Thyroid gland (tissue), 4 donors: ENCODE measurements at regions not wholly inside any gene's neighbourhood (a gene's known extent, or its start where the extent isn't known, plus 50 kb on each side); places are given as distances from the start of the nearest gene placed in this dataset.

Source experiments
- DNase-seq, 2 donors: peaks; one replicate each; pipeline ENCODE4 v3.0.0-alpha.2; 2019
- H3K27ac ChIP-seq, 3 donors: fragments of 200-600 bp; sonication (generic); 1 replicate in 2 of 3; 2 replicates in 1 of 3; pipeline ENCODE4 v1.5.1; 2016 to 2019; ENCODE audit warnings: mild to moderate bottlenecking in 1 of 3, moderate library complexity in 1 of 3
- H3K27me3 ChIP-seq: fragments of 200-600 bp; sonication (generic); one replicate; pipeline ENCODE4 v1.5.1; 2019
- H3K36me3 ChIP-seq, 2 donors: fragments of 200-600 bp; sonication (generic); one replicate each; pipeline ENCODE4 v1.5.1; 2016 to 2019
- H3K4me1 ChIP-seq, 2 donors: fragments of 200-600 bp; sonication (generic); one replicate each; pipeline ENCODE4 v1.5.1; 2017 to 2019
- H3K4me3 ChIP-seq, 3 donors: fragments of 200-600 bp; sonication (generic); replicated peaks in 1 of 3; 1 replicate in 2 of 3; 2 replicates in 1 of 3; pipeline ENCODE4 v1.5.1; 2016; ENCODE audit warnings: mild to moderate bottlenecking in 1 of 3
- H3K9me3 ChIP-seq: fragments of 200-600 bp; sonication (generic); one replicate; pipeline ENCODE4 v1.5.1; 2017
- POLR2A ChIP-seq, 2 donors: fragments of 450-650 bp; IDR thresholded peaks; one replicate each; pipeline ENCODE4 v1.6.1; 2017; ENCODE audit warnings: antibody characterized with exemption in 2 of 2, mild to moderate bottlenecking in 2 of 2, moderate library complexity in 1 of 2
- WGBS, 2 donors: methylation state at CpG; one replicate each; pipeline ENCODE4 v1.1.5; 2017; 5-methylcytosine and 5-hydroxymethylcytosine counted together
- intact Hi-C: fragments of 100-400 bp; cut with DNase I; formaldehyde crosslinking; loops from one replicate; pipeline ENCODE4 v1.15.1; 2023
- TF ChIP-seq, protein P1 (sequence below), 6 experiments: fragments of 200-600 bp in 3 of 6; fragments of 450-650 bp in 3 of 6; sonication (generic) in 3 of 6; IDR thresholded peaks; one replicate each; pipeline ENCODE4 v1.5.1; 2016 to 2019; ENCODE audit warnings: antibody characterized with exemption in 6 of 6, mild to moderate bottlenecking in 2 of 6, inconsistent platforms in 1 of 6, moderate library complexity in 1 of 6

DNA sequence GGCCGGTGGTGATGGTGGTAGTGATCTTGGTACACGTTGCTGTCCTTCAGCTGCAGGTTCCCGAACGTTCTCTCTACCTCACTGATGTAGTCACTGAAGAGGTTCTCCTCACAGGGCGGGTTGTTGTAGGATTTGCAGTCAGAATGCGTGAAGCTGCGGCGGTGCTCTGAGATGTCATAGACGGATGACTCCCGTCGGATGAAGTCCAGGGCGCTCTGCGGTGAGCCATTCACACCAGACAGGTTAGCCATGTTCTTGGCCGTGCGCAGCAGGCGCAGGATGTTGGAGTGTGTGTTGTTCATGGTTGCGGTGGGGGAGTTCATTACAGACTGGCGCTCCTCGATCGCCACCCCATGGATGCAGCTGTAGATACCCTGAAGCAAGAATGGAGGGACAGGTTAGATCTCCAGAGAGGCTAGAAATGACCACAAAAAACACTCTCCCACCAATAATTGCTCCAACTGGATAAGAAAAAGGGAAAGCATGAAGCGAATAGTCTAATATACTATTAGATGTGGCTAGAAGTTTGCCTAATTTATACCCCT lies 367.8 kb downstream of the EMP1 start:
- Histone ChIP-seq H3K4me1 (no peaks in the 10 kb centered on the region), H3K27me3 (no peaks in the 10 kb centered on the region)
- WGBS, 2 donors: 95 to 96% methylated on average over 20 to 21 of the region's 21 CpGs

DNA sequence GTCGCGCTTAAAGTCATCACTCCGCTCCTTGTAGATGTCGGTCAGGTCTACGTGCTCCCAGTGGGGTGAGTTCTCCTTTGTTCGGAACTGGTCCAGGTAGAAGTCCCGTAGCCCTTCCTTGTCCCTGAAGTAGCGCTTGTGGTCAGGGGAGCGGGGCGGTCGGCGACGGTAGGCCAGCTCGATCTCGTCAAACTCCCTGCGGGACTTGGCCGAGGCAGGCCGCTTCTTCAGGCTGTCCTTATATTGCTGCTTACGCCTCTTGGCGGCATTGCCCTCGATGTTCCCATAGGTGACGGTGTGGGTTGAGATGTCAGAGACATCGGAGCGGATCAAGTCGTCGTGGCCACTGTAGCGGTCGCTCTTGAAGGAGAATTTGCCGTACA lies 367.2 kb downstream of the EMP1 start:
- 98 to 99% methylated on average over 29 of the region's 29 CpGs for WGBS, 2 donors
- no peak overlapping the region for H3K4me3 ChIP-seq
- intact Hi-C loops: no loop called here
- TF ChIP-seq, protein P1, sequence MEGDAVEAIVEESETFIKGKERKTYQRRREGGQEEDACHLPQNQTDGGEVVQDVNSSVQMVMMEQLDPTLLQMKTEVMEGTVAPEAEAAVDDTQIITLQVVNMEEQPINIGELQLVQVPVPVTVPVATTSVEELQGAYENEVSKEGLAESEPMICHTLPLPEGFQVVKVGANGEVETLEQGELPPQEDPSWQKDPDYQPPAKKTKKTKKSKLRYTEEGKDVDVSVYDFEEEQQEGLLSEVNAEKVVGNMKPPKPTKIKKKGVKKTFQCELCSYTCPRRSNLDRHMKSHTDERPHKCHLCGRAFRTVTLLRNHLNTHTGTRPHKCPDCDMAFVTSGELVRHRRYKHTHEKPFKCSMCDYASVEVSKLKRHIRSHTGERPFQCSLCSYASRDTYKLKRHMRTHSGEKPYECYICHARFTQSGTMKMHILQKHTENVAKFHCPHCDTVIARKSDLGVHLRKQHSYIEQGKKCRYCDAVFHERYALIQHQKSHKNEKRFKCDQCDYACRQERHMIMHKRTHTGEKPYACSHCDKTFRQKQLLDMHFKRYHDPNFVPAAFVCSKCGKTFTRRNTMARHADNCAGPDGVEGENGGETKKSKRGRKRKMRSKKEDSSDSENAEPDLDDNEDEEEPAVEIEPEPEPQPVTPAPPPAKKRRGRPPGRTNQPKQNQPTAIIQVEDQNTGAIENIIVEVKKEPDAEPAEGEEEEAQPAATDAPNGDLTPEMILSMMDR (IDR thresholded peaks at IDR 0.05): no peak
- no peak for TF ChIP-seq POLR2A (IDR thresholded peaks at IDR 0.05)
- H3K36me3 ChIP-seq: no peaks in the 10 kb centered on the region
- no peaks in the 10 kb centered on the region for H3K9me3 ChIP-seq
- H3K4me1 ChIP-seq: no peaks in the 10 kb centered on the region
- DNase-seq: no peak
- H3K27ac ChIP-seq: no peak overlapping the region
- no peaks in the 10 kb centered on the region for H3K27me3 ChIP-seq

More for the DNA sequence above, 367.8 kb downstream of the EMP1 start:
- no peak overlapping the region for H3K27ac ChIP-seq
- no peak for DNase-seq
- no peaks in the 10 kb centered on the region for H3K36me3 ChIP-seq
- H3K4me3 ChIP-seq: no peak overlapping the region
- intact Hi-C loops: no loop called here
- no peak for TF ChIP-seq POLR2A (IDR thresholded peaks at IDR 0.05)
- TF ChIP-seq, protein P1 (IDR thresholded peaks at IDR 0.05): no peak
- H3K9me3 ChIP-seq: no peaks in the 10 kb centered on the region

DNA sequence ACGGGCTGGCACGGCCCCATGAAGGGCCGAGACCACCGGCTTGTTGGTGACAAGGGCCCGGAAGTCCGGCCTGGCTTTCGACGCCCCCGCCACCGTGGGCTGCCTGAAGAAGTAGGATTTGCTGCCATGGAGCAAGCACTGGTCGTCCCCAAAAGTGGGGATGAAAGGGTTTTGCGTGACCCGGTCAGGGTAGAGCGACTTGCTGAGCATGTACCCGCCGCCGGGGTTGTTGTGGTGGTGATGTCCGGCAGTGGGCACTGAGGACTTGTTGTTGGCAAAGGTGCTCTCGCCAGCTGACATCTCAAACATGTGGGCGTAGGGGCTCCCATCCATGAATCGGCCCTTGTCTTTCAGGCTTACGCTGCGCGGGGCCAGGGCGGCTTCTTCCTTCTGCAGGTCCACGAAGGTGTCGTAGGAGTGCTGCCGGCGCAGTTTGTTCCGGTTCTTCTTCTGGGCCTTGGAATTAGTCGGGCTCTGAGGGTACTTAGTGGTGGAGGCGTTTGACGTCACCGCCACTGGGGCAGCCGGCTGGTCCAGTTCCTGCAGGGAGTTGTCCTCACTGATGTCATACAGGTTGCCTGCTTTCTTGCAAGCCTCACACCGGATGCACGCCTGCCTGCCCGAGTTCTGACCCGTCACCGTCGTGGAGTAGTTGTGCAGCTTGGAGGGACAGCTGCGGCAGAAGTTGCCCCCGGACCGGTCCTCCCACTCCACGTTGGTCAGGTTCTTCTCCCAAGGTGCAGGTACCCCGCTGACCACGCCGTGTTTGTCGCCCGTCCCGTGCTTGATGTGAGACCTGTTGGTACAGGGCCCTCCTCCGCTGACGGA lies 366.6 kb downstream of the EMP1 start:
- Histone ChIP-seq H3K27ac (no peak overlapping the region), H3K4me3 (no peak overlapping the region), H3K9me3 (no peaks in the 10 kb centered on the region), H3K27me3 (no peaks in the 10 kb centered on the region), H3K4me1 (no peaks in the 10 kb centered on the region), H3K36me3 (no peaks in the 10 kb centered on the region)
- no peak for DNase-seq
- 97 to 98% methylated on average over 38 to 44 of the region's 53 CpGs for WGBS, 2 donors
- intact Hi-C loops: no loop called here
- TF ChIP-seq, protein P1 (IDR thresholded peaks at IDR 0.05): no peak
- no peak for TF ChIP-seq POLR2A (IDR thresholded peaks at IDR 0.05)

DNA sequence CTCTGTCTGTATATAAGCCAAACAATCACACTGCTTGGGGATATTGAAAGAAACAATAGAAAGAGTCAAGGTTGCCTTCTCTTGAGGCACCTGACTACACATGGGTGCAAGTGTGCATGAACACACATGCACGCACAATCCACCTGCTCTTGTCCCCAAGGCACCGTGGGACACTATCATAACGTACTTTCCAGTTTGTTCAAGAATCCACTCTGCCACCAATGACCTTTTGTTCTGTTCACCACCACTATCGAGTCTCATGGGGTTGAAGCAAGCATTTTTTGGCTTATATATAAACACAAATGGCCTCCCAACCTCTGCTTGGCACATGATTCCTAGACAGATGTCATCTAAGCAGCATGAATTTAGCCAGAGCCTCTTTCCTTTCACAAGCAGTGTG lies 365.4 kb downstream of the EMP1 start:
- Histone ChIP-seq H3K9me3 (no peaks in the 10 kb centered on the region), H3K36me3 (no peaks in the 10 kb centered on the region), H3K4me1 (no peaks in the 10 kb centered on the region), H3K27me3 (no peaks in the 10 kb centered on the region), H3K27ac (no peak overlapping the region), H3K4me3 (no peak overlapping the region)
- WGBS, 2 donors: 66 to 69% methylated on average over 4 of the region's 4 CpGs
- intact Hi-C loops: no loop called here
- DNase-seq: no peak
- TF ChIP-seq, protein P1 (IDR thresholded peaks at IDR 0.05): no peak
- no peak for TF ChIP-seq POLR2A (IDR thresholded peaks at IDR 0.05)

DNA sequence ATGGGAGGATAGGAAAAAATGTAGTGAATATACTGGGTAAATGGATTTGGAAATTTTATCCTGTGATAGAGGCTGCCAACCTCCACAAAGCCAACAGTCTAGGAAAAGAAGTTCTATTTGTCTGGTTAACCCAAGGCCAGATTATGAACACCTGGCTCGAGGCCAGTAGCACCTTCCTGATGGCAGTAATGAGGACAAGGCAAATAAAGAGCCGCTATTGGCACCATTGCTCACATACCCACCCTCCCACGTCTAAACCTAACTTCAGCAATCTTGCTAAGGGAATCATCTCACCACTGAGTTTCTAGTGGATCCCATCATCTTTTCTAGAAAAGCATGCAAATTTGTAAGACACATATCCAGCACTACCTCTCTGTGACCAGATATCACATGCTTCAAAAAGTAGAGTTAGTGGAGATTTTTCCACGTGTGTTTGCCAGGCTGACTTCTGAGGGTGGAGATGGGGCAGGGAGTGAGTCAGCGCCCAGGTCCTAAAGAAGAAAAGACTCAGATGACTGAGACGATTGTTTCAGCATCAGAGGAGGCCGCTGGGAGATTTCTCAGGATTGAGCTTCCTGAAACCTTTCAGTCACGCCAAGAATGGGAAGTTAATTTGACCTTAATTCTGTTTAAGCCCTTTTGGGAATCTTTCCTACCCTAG lies 362.9 kb downstream of the EMP1 start:
- WGBS, 2 donors: 73 to 78% methylated on average over 8 of the region's 8 CpGs
- intact Hi-C loops: no loop called here
- H3K4me1 ChIP-seq: no peaks in the 10 kb centered on the region

More for the DNA sequence above, 362.9 kb downstream of the EMP1 start:
- Histone ChIP-seq H3K36me3 (no peaks in the 10 kb centered on the region), H3K4me3 (no peak overlapping the region), H3K27me3 (no peaks in the 10 kb centered on the region), H3K27ac (no peak overlapping the region), H3K9me3 (no peaks in the 10 kb centered on the region)
- DNase-seq: no peak
- TF ChIP-seq POLR2A (IDR thresholded peaks at IDR 0.05): no peak
- TF ChIP-seq, protein P1 (IDR thresholded peaks at IDR 0.05): no peak
